Ishikawa (cell line): ENCODE measurements at regions not wholly inside any gene's neighbourhood (a gene's known extent, or its start where the extent isn't known, plus 50 kb on each side); places are given as distances from the start of the nearest gene placed in this dataset.

Source experiments
- CEBPB ChIP-seq: IDR thresholded peaks from 2 replicates; pipeline ENCODE4 v1.6.1; 2012
- CREB1 ChIP-seq: IDR thresholded peaks from 2 replicates; pipeline ENCODE4 v1.6.1; 2012; ENCODE audit warnings: low read depth
- EGR1 ChIP-seq: IDR thresholded peaks from 2 replicates; pipeline ENCODE4 v1.6.1; 2012
- EP300 ChIP-seq: IDR thresholded peaks from 2 replicates; pipeline ENCODE4 v1.6.1; 2012; ENCODE audit warnings: borderline replicate concordance
- FOXM1 ChIP-seq: IDR thresholded peaks from 2 replicates; pipeline ENCODE4 v1.6.1; 2012; ENCODE audit warnings: low read depth, borderline replicate concordance
- NFIC ChIP-seq: IDR thresholded peaks from 2 replicates; pipeline ENCODE4 v1.6.1; 2012
- RAD21 ChIP-seq: IDR thresholded peaks from 2 replicates; pipeline ENCODE4 v1.6.1; 2012; ENCODE audit warnings: low read depth
- REST ChIP-seq: IDR thresholded peaks from 2 replicates; pipeline ENCODE4 v1.6.1; 2012; ENCODE audit warnings: low read depth, mild to moderate bottlenecking
- TAF1 ChIP-seq: IDR thresholded peaks from 2 replicates; pipeline ENCODE4 v1.6.1; 2012; ENCODE audit warnings: low read depth, mild to moderate bottlenecking
- TCF12 ChIP-seq: IDR thresholded peaks from 2 replicates; pipeline ENCODE4 v1.6.1; 2012; ENCODE audit warnings: low read depth
- TEAD4 ChIP-seq: IDR thresholded peaks from 2 replicates; pipeline ENCODE4 v1.6.1; 2012
- YY1 ChIP-seq: IDR thresholded peaks from 2 replicates; pipeline ENCODE4 v1.6.1; 2012; ENCODE audit warnings: low read depth
- ZBTB7A ChIP-seq: IDR thresholded peaks from 2 replicates; pipeline ENCODE4 v1.6.1; 2012; ENCODE audit warnings: low read depth
- TF ChIP-seq, protein P1 (sequence below): IDR thresholded peaks from 2 replicates; pipeline ENCODE4 v1.6.1; 2012
- TF ChIP-seq, protein P2 (sequence below): IDR thresholded peaks from 2 replicates; pipeline ENCODE4 v1.6.1; 2012

DNA sequence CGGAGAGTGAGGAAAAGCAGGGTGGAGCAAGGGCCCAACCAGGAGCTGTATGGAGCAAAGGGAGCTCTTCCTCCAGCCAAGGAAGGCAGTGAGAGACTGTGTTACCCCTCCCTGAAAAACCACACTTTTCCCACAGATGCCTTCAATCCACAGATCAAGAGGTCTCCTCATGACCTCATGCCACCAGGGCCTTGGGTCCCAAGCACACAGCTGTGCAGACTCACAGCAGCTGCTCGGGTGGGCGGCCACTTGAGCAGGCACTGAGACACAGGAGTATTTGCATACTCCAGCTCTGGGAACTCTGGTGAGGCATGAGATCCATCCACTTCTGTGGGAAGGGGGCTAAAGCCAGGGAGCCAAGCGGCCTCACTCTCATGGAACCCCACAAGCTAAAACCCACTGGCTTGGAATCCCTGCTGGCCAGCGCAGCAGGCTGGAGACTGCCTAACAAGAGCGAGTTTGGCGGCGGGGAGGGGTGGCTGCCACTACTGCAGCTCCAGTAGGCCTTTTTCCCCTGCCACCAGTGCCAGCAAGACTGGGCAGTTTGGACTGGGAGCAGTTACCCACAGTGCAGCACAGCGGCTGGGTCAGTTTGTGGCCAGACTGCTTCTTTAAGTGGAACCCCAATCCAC lies 880.6 kb upstream of the ARPP21 start:
- TF ChIP-seq TCF12 (no peak), FOXM1 (no peak), CREB1 (no peak), NFIC (no peak), REST (no peak), TEAD4 (no peak), CEBPB (no peak), TAF1 (no peak), YY1 (no peak), EP300 (no peak), ZBTB7A (no peak), RAD21 (no peak), EGR1 (no peak)
- TF ChIP-seq, protein P1, sequence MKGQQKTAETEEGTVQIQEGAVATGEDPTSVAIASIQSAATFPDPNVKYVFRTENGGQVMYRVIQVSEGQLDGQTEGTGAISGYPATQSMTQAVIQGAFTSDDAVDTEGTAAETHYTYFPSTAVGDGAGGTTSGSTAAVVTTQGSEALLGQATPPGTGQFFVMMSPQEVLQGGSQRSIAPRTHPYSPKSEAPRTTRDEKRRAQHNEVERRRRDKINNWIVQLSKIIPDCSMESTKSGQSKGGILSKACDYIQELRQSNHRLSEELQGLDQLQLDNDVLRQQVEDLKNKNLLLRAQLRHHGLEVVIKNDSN: no peak
- TF ChIP-seq, protein P2, sequence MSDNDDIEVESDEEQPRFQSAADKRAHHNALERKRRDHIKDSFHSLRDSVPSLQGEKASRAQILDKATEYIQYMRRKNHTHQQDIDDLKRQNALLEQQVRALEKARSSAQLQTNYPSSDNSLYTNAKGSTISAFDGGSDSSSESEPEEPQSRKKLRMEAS: no peak

- TF ChIP-seq REST (no peak), EGR1 (no peak), TCF12 (no peak), ZBTB7A (no peak), TEAD4 (no peak), NFIC (no peak), TAF1 (no peak), CREB1 (no peak), CEBPB (no peak), FOXM1 (no peak), EP300 (no peak), RAD21 (no peak), YY1 (no peak)
- TF ChIP-seq, protein P1: no peak
- TF ChIP-seq, protein P2: no peak
Measured at GRCh38 chr3:34777386-34777785, 861.9 kb upstream of the ARPP21 start.

GRCh38 chr3:34779092-34779491 lies 860.2 kb upstream of the ARPP21 start:
- TF ChIP-seq RAD21: no peak
- TF ChIP-seq, protein P1: no peak
- TF ChIP-seq YY1: no peak

GRCh38 chr3:34780294-34780693 lies 859.0 kb upstream of the ARPP21 start:
- TF ChIP-seq CEBPB: no peak
- TF ChIP-seq TCF12: no peak
- TF ChIP-seq EGR1: no peak
- TF ChIP-seq NFIC: no peak
- TF ChIP-seq TAF1: no peak
- TF ChIP-seq YY1: no peak
- no peak for TF ChIP-seq REST
- TF ChIP-seq TEAD4: no peak
- no peak for TF ChIP-seq RAD21
- no peak for TF ChIP-seq FOXM1
- TF ChIP-seq, protein P2: no peak
- TF ChIP-seq EP300: no peak
- no peak for TF ChIP-seq CREB1
- TF ChIP-seq, protein P1: no peak
- no peak for TF ChIP-seq ZBTB7A
